Embryonic facial prominence (tissue), 1 donor: ENCODE measurements at regions not wholly inside any gene's neighbourhood (a gene's known extent, or its start where the extent isn't known, plus 50 kb on each side); places are given as distances from the start of the nearest gene placed in this dataset.
A peak's percentile ranks its signal among the peaks of the same experiment; 100 is the strongest.

Experiments
- DNase-seq: peaks from one replicate; pipeline ENCODE4 v3.0.0-alpha.2; 2016; ENCODE audit errors: extremely low spot score

DNA sequence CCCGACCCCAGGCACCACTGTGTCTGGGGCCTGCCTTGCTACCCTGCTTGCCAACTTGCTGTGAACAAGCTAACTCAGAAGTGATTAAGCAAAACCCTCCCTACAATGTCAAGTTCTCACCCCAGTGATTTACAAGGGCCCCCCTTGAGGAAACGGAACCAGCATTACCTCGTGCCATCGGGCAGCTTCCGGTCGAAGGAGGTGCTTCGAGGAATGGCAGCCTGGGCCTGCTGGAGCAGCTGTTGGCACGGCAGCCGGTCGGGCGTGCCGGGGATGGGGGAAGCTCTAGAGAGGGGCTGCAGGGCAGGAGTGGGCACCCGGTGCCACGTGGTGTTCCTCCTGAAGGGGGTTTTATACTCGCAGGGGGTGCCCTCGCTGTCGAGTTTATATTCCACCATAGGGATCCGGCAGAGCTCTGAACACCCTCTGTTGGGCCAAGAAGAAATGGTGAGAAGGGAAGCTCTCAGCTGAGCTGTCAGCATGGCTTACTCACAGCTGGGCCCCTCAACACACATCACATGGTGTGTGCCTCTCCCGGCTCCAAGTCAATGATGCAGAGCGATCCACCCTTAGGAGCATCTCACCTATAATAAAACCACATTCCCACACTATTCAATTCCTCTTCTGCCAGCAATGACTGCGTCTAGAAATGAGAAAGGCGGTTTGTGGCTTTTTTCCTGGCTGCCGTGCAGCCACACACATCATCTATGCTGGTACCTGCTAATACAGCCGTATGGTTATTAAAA lies 184.4 kb downstream of the SIPA1L2 start:
- no peak for DNase-seq

DNA sequence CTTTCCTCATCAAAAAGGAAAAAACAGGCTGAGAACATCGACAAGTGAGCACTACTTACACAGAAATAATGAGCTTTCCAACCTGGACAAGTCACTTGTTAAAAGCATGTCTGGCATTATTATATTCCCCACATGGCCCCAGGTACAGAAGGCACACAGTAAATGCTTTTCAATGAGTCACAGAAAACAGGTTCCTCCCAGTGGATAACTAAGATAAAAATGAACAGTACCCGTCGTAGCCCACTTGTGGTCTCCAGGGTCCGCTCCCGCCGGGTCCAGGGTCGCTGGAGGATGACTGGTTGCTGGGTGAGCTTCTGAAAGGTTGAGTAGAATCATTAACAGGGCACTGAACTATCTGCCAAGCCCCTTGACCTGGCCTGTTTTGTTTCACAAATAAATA lies 186.6 kb downstream of the SIPA1L2 start:
- no peak for DNase-seq

DNA sequence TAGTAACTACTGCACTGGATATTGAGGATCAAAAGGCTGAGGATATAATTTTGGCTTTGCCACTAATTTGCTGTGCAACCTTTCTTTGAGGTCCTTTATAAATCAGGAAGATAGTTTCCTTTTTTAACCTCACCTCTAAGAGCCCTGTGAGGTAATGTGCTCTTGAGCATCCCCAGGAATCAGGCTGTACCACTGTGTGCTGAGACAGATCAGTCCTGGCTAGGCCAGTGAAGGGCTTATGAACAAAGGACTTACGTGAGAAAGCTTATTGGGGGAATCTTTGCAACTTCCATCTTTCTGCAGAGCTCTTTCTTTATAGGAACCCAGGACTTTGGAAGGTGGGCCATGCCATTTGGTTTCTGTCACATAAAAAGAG lies 188.9 kb downstream of the SIPA1L2 start:
- DNase-seq = no peak

DNA sequence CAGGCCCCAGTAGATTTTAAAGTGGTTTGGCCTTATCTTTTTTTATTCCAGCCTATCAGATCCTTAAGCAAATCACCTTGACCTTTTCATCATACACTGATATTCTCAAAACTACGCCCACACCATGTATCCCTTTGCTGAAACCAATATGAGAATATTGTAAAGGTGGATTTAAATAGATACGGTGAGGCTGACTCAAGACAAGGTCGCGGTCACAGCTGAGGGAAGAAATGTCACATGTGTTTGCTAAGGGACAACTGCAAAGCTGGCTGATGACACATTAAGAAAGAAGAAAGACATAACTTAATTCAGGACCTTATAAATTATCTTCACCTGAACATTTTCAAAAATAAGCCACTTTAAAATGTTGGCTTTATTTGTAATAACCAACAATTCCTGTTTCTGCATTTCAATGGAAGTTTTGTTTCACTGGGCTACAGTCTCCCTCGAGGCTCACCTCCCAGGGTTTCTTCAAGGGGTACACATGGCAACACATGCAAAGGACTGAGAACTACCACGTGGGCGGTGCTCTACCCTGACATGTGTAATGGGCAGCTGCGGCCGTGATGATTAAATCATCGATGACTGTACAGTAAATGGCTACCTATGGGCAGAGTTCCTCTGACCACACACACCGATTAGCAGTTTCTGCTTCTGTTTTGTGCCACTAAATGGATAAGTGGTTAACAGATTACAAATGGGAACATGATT lies 189.5 kb downstream of the SIPA1L2 start:
- no peak for DNase-seq

DNA sequence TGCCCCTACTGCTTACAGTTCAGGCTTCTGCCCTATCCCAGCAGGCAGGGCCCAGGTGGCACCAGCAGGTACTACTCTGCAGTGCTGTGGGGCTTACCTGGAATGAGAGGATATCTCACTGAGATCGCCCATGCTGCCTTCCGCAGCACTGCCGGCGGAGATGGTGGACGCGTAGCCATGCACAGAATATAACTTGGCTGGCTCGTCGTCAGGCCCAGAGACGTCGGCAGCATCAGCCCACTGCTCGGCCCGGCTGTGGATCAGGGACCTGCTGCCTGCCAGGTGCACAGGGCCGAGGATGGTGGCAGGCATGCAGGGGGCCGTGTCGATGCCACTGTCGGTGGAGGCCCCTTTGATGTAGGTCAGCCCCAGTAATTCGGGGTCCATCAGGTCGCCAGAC lies 190.9 kb downstream of the SIPA1L2 start:
- DNase-seq = no peak

DNA sequence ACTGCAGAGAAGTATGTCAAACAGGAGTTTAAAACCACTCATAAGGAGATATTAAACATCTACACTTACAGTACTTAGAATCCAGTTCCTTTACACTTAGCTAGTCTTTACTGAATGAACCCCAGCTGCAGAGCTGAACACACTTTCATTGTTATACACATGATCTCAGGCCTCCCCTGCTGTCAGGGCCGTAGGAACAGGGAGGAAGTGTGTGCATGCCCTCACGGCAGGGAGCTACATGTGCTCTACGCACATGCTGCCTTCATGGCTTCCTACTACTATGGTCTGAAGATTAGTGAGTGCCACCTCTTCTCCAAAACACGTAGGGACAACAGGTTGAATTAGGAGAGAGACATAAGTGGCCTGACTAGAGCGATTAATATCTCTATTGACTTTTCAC lies 191.5 kb downstream of the SIPA1L2 start:
- DNase-seq = no peak

DNA sequence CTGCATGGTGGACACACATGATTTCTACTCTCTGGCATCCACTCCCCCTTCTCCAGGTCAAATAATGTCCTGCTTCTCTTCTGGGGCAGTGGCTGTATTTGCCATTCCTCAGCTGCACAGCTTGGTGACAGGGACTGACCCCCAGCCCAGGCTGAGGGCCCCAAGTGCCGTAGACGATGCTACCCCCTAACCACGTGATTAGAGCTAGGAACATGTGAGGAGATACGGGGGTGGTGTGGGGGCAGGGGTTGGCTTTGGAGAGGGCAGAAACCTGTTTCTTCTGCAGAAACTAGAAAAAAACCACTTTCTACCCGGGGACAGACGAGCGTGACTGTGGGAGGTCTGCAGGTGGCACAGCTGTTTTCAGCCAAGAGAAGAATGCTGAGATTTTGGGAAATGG lies 192.4 kb downstream of the SIPA1L2 start:
- DNase-seq = no peak

DNA sequence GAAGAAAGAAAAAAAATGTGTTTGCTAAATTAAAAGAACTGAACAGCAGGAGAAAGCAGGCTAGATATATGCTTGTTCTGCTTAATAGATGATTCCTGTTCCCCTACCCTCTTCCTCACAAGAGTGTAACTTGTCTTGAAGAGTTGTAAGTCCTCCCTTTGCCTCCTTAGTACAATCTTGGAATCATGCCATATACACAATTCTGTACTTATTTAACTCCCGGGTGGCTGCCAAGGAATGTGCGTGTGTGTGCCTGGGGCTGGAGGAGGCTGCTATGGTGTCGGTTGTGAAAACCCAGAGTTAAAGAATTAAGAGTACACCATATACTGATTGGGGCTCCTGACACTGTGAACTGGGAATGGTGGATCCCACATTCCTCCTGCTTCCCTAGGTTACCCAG lies 194.2 kb downstream of the SIPA1L2 start:
- peak; percentile 61 for DNase-seq

DNA sequence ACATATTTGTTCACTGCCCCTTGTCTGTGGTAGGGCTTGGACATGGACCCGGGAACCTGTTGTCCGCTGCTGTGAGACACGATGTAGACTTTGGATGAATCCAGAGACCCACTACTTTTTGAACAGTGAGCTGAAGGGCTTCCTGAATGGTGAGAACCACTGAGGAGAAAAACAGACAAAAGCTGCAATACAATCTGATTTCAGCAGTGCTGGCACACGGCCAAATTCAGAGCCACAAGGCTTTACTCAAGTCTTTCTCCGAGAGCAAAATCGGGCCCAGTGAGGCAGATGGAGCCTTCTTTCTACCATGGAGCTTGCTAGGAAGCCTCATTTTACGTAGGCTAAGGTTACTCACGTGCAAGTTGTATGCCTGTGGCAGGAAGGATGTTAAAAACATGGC lies 197.6 kb downstream of the SIPA1L2 start:
- no peak for DNase-seq

DNA sequence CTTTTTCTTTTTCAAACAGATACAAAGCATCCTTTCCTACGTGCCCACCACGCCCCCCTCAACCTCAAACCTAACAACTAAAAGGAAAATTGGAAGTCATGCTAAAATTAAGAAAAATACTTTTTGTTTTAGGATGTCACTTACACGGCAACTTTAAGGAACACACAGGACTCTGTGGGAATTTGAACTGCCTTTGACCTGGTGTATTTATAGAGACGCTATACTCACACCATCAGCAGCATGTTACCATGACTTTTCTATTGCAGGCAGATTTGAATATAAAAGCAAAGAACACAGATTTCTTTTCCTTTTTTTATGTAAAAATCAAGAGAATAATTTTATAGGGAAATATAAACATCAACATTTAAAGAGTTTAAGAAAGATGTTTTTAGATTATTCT lies 198.2 kb downstream of the SIPA1L2 start:
- no peak for DNase-seq

DNA sequence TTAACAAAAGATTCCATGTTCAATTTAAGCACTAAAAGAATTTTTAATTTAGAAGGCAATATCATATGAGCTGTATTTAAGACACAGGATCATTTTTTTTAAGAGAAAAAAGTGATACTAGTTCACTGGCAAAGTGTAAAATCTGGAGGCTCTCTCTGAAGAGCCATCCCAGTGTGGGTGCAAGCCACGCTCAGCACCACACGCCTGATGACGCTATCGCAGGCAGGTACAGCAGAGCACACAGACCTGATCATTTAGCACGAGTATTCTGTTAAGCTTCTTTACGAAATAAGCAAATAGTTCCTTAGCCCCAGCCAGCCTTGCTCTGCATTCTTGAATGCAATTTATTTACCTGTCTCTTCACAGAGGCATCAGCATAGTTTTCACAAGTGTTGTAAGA lies 198.6 kb downstream of the SIPA1L2 start:
- DNase-seq = no peak

DNA sequence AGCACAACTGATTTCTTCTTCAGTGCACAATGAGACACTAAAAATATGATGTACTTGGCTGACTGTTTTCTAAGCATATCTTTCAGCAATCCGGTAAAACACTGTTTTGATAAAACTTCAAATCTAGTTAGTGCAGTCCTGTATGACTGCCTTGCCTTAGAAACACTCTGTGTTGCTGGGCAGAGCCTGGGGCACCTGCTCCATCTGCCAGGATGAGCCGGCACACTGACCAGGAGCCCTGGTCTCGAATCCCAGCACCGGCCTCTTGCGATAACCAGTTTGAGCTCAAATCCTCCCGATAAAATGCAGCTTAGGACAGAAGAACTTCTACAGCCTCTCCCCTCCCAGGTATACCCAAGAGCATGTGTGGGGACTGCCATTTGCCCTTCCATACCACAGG lies 199.5 kb downstream of the SIPA1L2 start:
- no peak for DNase-seq

DNA sequence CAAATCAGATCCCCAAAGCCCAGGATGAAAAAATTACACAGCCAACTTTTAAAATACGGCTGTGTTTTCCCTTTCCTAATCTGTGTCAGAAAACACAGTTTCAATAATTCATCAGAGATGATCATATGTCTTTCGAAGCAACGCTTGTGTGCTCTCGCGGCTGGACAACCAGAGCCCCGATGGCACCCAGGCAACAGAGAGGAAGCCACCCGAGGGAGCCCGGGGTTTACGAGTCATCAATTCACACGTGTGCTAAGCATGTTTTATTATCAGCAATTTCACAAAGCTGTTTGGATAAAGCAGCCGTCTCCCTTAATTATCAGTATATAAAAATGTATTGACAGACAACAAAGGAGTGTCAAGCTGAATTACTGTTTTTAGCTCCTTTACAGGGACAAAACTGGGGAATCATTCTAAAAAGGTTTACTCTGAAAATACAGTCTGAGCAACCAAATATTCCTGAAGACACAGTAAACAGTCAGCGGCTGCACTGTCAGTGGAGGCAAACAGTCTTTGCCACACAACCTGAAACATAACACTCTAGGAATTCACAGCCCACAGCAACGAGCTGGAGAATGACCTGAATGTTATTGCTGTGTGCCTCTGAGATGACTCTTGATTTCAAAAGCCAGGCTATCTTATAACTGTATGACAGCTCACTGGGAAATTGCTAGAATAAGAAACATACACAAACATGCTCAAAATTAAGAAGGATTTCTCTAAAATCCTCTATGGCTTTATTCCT lies 201.0 kb downstream of the SIPA1L2 start:
- no peak for DNase-seq

DNA sequence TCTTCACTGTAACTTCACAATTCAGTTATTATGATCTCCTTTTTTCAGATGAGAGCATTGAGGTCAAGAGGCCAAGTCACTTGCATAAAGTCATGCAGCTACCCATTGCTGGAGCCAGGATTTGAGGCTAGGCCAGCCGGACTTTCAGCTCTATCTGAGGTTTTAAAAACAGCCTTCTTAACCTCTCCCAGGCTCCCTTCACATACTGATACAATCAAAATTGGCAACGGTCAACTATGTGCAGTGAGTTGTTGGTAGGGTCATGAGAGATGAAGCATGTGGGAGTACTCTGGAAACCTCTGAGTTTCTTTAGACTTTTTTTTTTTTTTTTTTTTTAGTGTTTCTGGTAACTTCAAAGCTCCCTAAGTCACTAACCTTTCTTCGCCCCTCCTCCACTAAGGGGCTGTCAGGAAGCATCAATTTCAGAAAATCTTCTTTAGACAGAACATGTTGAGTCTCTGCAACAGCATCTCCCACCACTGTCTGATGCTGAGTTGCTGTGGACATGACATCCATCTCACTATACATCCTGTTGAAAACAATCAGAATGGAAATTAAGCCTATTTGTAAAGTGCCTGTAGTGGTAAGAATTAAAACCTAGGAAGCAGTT lies 201.8 kb downstream of the SIPA1L2 start:
- DNase-seq = no peak

DNA sequence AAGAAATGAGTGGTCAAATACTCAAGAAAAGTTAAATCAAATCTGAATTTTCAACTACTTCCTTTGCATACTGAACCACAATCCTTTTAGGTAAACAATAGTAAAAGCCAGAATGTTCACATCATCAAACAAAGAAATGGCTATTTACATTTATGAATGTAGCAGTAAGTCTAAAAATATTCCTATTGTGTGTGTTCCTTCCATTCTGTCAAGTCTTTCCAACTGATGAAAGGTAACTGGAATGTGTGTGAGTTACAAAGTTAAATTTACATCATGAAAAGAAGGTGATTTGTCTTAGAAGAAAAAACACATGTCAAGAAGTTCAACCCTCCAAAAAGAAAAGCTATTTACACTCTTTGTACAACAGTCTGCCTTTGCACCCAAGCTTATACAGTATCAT lies 203.1 kb downstream of the SIPA1L2 start:
- DNase-seq = no peak

DNA sequence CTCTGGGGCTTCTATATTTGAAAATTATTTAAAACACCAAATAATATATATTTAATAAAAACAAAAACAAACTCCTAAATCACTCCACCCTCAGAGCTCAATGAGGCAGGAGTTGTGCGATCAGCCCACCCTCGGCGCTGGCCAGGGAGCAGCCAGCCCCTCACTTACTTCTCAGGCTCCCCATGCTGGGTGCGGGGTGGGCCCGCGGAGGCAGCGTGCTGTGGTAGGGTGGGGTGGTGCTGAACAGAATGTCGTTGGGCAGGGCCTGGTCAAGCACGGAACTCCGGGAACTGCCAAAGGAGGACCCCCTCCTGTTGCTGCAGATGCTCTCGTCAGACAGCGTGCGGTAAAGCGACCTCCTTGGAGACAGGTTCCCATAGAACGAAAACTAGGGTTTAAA lies 204.5 kb downstream of the SIPA1L2 start:
- DNase-seq = no peak

DNA sequence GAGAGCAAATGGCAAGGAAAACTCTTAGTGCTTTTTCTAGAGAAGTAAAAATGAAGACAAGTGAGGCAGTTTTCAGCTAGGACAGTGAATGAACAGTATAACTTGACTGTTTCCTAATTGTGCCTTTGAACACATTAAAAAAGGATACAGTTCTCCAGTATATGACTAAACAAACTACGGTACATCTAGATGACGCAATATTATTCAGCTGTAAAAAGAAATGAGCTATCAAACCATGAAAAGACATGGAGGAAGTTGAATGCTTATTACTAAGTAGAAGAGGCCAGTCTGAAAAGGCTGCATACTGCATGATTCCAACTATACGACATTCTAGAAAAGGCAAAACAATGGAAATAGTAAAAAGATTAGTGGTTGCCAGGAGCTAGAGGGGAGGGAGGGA lies 206.3 kb downstream of the SIPA1L2 start:
- DNase-seq = no peak

DNA sequence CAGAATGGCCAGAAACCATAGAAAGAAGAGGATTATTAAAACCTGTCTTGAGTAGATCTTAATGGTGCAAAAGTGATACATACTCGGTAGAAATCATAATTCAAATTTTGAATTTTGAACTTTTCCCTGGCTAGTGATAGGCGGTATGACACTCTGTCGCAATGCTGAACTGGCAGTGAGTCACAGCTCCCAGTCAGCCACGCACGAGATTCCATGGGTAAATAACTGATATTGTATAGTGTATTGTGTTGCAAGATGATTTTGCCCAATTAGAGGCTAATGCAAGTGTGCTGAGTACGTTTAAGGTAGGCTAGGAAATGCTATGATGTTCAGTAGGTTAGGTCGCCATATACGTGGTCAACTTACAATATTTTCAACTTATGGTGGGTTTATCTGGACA lies 207.0 kb downstream of the SIPA1L2 start:
- DNase-seq = no peak

DNA sequence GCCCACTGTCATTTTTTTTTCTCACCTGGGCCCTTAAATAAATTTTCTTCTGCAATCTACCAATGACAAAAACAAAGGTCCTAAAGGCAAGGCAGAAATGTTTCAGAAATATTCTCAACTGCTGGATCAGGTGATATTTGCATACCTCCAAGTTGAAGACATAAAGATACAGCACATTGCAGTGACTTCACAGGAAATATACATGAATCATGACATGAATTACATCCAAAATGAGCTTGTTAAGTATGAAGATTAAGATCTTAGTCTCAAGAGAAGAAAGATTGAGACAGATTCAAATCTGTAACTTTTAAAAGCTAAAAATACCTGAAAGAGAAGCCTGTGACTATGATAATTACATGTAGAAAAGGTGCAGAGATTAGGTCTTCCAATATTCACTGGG lies 207.8 kb downstream of the SIPA1L2 start:
- no peak for DNase-seq

DNA sequence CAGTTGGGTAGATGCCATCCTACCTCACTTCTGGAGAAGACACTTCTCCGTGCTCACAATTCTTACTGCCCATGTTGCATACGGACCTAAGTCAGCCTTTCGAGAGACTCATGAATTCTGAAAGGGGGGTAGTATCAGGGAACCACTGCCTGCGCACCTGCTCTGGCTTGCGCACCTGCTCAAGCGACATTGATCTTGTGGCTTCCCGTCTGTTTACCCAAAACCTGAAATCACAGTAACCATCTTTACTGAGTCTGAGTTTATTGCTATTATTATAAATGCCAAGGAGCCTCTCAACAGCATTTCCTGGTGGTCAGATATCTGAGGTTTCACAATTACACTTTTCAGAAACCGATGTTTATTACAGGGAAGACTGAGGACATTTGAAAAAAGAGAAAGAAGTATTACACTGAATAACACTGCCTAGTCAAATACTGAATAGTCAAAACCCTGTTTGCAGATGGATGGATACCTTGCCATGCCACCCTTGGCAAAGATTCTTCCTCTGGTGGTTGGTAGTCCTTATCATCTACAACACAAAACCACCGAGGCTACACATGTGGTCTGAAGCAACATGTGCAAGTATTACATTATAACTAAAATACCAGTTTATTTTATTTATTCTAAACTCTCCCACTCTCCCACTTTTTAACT lies 208.7 kb downstream of the SIPA1L2 start:
- no peak for DNase-seq

DNA sequence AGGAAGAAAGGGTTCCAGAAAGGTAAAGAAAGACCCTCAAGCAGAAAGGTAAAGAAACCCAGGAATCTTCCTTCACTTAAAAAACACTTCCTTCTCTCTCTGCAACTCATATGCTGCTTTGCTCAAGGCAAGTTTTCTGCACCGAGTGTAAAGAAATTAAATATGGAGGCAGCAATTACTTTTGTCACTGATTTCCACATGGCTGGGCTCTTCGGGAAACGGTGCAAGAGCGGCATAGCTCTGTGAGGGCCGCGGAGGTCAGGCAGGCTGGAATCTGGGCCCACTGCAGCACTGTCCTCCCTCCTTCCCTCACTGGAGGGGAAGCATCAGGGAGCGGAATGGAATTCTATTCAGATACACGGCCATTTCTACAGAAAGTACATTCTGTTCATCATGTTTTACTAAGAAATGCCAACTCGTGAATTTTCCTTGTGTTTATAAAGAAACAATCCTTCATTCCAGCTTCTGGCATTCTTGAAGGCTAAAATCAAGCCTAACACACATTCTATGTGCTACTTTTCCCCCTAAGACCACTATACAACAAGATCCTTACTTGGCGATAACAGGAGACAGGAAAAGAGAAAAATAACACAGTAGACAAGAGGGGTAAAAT lies 212.2 kb downstream of the SIPA1L2 start:
- no peak for DNase-seq
